Panc1 (cell line): ENCODE measurements at regions not wholly inside any gene's neighbourhood (a gene's known extent, or its start where the extent isn't known, plus 50 kb on each side); places are given as distances from the start of the nearest gene placed in this dataset.
"Not testable (repeated sequence)": the region's sequence is repeated elsewhere in the genome, so short reads cannot be mapped to it uniquely, and the experiment has no call there.

ENCODE experiments used
- ATAC-seq: fragments of 200-7000 bp; cut with Tn5 transposase; 2 replicates; pipeline ENCODE4 v1.9.1; 2020; ENCODE audit warnings: mild to moderate bottlenecking, moderate library complexity
- BruUV-seq: library from RNA; stranded (reverse); fragments of 400-500 nt; replicated peaks from 2 replicates; lab custom pipeline; 2021; lab: Mats Ljungman, UMichigan
- CTCF ChIA-PET: fragments of 300-600 bp; sonication (Branson Sonifier 250); formaldehyde crosslinking; loops from one replicate; lab custom pipeline; 2022; ENCODE audit warnings: antibody characterized with exemption; lab: Charles Lee
- POLR2A ChIA-PET: fragments of 300-600 bp; sonication (Branson Sonifier 250); formaldehyde crosslinking; loops from one replicate; lab custom pipeline; 2022; ENCODE audit warnings: antibody characterized with exemption; lab: Charles Lee
- DNase-seq: peaks from one replicate; pipeline ENCODE4 v3.0.0-alpha.2; 2010; ENCODE audit warnings: low read depth, low spot score
- H3K27ac ChIP-seq: 2 replicates; pipeline ENCODE4 v1.5.1; 2011; ENCODE audit warnings: mild to moderate bottlenecking, low read length, inconsistent platforms
- H3K27me3 ChIP-seq: fragments of 200-500 bp; sonication (Bioruptor generic); 2 replicates; pipeline ENCODE4 v1.6.0; 2014; ENCODE audit warnings: low read length, inconsistent platforms; ENCODE audit not compliant: control insufficient read depth, insufficient read depth
- H3K36me3 ChIP-seq: fragments of 200-500 bp; sonication (Bioruptor generic); 2 replicates; pipeline ENCODE4 v1.5.1; 2014; ENCODE audit warnings: inconsistent platforms, mild to moderate bottlenecking, low read length, moderate library complexity; ENCODE audit not compliant: control insufficient read depth, insufficient read depth
- H3K4me1 ChIP-seq: 2 replicates; pipeline ENCODE4 v1.5.1; 2011; ENCODE audit warnings: inconsistent platforms, mild to moderate bottlenecking, low read length, moderate library complexity; ENCODE audit not compliant: control insufficient read depth, insufficient read depth
- H3K4me3 ChIP-seq, 2 experiments: 2 replicates each; pipeline ENCODE4 v1.5.1; 2011 to 2012; ENCODE audit warnings: low read depth in 2 of 2, low read length in 2 of 2, mild to moderate bottlenecking in 2 of 2, inconsistent platforms in 1 of 2, moderate library complexity in 1 of 2
- H3K9me3 ChIP-seq: fragments of 200-500 bp; sonication (Bioruptor generic); 2 replicates; pipeline ENCODE4 v1.5.1; 2014; ENCODE audit warnings: low read depth, mild to moderate bottlenecking, inconsistent platforms, low read length, moderate library complexity; ENCODE audit not compliant: control insufficient read depth, insufficient read depth
- POLR2AphosphoS5 ChIP-seq: IDR thresholded peaks from 2 replicates; pipeline ENCODE4 v1.6.1; 2012; ENCODE audit warnings: mild to moderate bottlenecking, low read depth, low read length, moderate library complexity
- SIN3A ChIP-seq: IDR thresholded peaks from 2 replicates; pipeline ENCODE4 v1.6.1; 2012; ENCODE audit warnings: low read depth, mild to moderate bottlenecking, low read length, moderate library complexity, borderline replicate concordance; ENCODE audit not compliant: insufficient read depth
- TCF7L2 ChIP-seq: IDR thresholded peaks from 2 replicates; pipeline ENCODE4 v1.6.1; 2011; ENCODE audit warnings: mild to moderate bottlenecking, low read depth, low read length, inconsistent platforms
- in situ Hi-C: cut with HindIII; loops from 2 replicates; pipeline ENCODE4 v1.10.0; 2016; ENCODE audit warnings: low sequenced_read_pairs, low pct_unique_long_range_greater_than_20kb
- intact Hi-C: fragments of 100-400 bp; cut with micrococcal nuclease; formaldehyde crosslinking; loops from one replicate; pipeline ENCODE4 v1.10.0; 2022; ENCODE audit not compliant: unreplicated experiment
- TF ChIP-seq, protein P1 (sequence below): fragments of 450-650 bp; IDR thresholded peaks from 2 replicates; pipeline ENCODE4 v1.5.1; 2017; ENCODE audit warnings: mild to moderate bottlenecking
- TF ChIP-seq, protein P2 (sequence below), 2 experiments: IDR thresholded peaks; 2 replicates each; pipeline ENCODE4 v1.6.1; 2011 to 2012; ENCODE audit warnings: low read depth in 2 of 2, control low read depth in 1 of 2, low read length in 1 of 2, mild to moderate bottlenecking in 1 of 2, moderate library complexity in 1 of 2; ENCODE audit not compliant: insufficient read depth in 1 of 2

DNA sequence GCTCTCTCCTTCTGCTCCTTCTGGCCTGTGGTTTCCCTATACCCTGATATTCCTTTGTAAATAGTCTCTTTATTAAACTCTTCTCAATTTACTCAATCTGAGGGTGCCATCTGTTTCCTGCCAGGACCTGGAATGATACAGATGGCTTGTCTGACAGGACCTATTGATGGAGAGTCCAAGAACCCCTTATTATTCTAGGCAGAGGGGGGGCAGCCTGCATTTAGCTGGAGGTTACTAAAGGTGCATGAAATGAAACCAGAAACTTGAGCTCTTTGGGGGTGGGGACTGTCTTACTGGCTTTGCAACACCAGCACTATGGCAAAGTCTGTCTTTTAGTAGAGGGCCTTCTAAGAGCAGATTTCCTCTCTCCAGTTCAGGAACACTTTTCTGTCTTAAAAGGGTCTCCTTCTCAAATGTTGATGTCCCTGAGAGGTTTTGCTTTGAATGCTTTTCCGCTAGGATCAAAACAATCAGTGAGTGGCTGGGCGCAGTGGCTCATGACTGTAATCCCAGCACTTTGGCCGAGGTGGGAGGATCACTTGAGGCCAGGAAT is 162.5 kb upstream of the MED14 start:
- CTCF ChIA-PET: no interaction called here
- Histone ChIP-seq H3K9me3 (no peaks in the 10 kb centered on the region), H3K27ac (no peak overlapping the region), H3K4me3 (no peak overlapping the region), H3K27me3 (no peaks in the 10 kb centered on the region), H3K36me3 (no peaks in the 10 kb centered on the region), H3K4me1 (no peaks in the 10 kb centered on the region)
- ATAC-seq: no peak
- intact Hi-C loops (no loop called here), in situ Hi-C loops (no loop called here)
- TF ChIP-seq SIN3A (no peak), POLR2AphosphoS5 (no peak)
- TF ChIP-seq, protein P1, sequence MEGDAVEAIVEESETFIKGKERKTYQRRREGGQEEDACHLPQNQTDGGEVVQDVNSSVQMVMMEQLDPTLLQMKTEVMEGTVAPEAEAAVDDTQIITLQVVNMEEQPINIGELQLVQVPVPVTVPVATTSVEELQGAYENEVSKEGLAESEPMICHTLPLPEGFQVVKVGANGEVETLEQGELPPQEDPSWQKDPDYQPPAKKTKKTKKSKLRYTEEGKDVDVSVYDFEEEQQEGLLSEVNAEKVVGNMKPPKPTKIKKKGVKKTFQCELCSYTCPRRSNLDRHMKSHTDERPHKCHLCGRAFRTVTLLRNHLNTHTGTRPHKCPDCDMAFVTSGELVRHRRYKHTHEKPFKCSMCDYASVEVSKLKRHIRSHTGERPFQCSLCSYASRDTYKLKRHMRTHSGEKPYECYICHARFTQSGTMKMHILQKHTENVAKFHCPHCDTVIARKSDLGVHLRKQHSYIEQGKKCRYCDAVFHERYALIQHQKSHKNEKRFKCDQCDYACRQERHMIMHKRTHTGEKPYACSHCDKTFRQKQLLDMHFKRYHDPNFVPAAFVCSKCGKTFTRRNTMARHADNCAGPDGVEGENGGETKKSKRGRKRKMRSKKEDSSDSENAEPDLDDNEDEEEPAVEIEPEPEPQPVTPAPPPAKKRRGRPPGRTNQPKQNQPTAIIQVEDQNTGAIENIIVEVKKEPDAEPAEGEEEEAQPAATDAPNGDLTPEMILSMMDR: no peak
- BruUV-seq: no TSS peak
- DNase-seq: no peak
- POLR2A ChIA-PET: no interaction called here

DNA sequence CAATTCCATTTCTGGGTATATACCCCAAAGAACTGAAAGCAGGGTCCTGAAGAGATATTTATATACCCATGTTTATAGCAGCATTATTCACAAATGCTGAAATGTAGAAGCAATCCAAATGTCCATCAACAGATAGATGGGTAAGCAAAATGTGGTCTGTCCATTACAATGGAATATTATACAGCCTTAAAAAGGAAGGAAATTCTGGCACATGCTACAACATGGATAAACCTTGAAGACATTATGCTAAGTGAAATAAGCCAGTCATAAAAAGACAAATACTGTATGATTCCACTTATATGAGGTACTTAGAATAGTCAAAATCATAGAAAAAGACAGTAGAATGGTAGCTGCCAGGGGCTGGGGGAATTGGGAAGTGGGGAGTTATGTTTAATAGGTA is 169.4 kb upstream of the MED14 start:
- H3K4me3 ChIP-seq, BruUV-seq, H3K36me3 ChIP-seq, H3K4me1 ChIP-seq, POLR2A ChIA-PET, in situ Hi-C loops, ATAC-seq, CTCF ChIA-PET, DNase-seq, H3K27ac ChIP-seq, H3K27me3 ChIP-seq, intact Hi-C loops, H3K9me3 ChIP-seq: not testable (repeated sequence)

DNA sequence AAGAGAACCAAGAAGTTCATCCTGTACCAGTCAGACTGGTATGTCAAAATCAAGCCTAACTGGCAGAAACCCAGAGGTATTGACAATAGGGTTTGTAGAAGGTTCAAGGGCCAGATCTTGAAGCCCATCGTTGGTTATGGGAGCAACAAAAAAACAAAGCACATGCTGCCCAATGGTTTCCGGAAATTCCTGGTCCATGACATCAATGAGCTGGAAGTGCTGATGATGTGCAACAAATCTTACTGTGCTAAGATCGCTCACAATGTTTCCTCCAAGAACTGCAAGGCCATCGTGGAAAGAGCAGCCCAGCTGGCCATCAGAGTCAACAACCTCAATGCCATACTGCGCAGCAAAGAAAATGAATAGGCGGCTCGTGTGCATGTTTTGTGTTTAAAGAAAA is 172.7 kb upstream of the MED14 start:
- Histone ChIP-seq H3K36me3 (no peaks in the 10 kb centered on the region), H3K27ac (no peak overlapping the region), H3K9me3 (no peaks in the 10 kb centered on the region), H3K4me1 (no peaks in the 10 kb centered on the region), H3K4me3 (no peak overlapping the region), H3K27me3 (no peaks in the 10 kb centered on the region)
- ChIA-PET POLR2A (no interaction called here), CTCF (no interaction called here)
- intact Hi-C loops: no loop called here
- ATAC-seq: no peak
- no TSS peak for BruUV-seq
- TF ChIP-seq, protein P2, sequence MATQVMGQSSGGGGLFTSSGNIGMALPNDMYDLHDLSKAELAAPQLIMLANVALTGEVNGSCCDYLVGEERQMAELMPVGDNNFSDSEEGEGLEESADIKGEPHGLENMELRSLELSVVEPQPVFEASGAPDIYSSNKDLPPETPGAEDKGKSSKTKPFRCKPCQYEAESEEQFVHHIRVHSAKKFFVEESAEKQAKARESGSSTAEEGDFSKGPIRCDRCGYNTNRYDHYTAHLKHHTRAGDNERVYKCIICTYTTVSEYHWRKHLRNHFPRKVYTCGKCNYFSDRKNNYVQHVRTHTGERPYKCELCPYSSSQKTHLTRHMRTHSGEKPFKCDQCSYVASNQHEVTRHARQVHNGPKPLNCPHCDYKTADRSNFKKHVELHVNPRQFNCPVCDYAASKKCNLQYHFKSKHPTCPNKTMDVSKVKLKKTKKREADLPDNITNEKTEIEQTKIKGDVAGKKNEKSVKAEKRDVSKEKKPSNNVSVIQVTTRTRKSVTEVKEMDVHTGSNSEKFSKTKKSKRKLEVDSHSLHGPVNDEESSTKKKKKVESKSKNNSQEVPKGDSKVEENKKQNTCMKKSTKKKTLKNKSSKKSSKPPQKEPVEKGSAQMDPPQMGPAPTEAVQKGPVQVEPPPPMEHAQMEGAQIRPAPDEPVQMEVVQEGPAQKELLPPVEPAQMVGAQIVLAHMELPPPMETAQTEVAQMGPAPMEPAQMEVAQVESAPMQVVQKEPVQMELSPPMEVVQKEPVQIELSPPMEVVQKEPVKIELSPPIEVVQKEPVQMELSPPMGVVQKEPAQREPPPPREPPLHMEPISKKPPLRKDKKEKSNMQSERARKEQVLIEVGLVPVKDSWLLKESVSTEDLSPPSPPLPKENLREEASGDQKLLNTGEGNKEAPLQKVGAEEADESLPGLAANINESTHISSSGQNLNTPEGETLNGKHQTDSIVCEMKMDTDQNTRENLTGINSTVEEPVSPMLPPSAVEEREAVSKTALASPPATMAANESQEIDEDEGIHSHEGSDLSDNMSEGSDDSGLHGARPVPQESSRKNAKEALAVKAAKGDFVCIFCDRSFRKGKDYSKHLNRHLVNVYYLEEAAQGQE (IDR thresholded peaks at IDR 0.05; ENCODE audit: insufficient read depth in 1 of 2, low read depth in 2 of 2, low read length in 1 of 2): no peak
- TF ChIP-seq, protein P1: no peak
- TF ChIP-seq POLR2AphosphoS5 (no peak), SIN3A (no peak), TCF7L2 (no peak)
- in situ Hi-C loops: no loop called here
- no peak for DNase-seq
